Hepatocyte (in vitro differentiated cells): ENCODE measurements at regions not wholly inside any gene's neighbourhood (a gene's known extent, or its start where the extent isn't known, plus 50 kb on each side); places are given as distances from the start of the nearest gene placed in this dataset.

Experiments used
- DNase-seq: peaks from one replicate; pipeline ENCODE4 v3.0.0-alpha.2; 2016; ENCODE audit warnings: low spot score
- H2AFZ ChIP-seq: fragments of 200-600 bp; sonication (generic); 2 replicates; pipeline ENCODE4 v1.6.0; 2016; ENCODE audit warnings: antibody characterized with exemption, mild to moderate bottlenecking
- H3K27ac ChIP-seq: fragments of 200-600 bp; sonication (generic); 2 replicates; pipeline ENCODE4 v1.5.1; 2016; ENCODE audit warnings: mild to moderate bottlenecking
- H3K27me3 ChIP-seq: fragments of 200-600 bp; sonication (generic); 2 replicates; pipeline ENCODE4 v1.6.1; 2016
- H3K36me3 ChIP-seq: fragments of 200-600 bp; sonication (generic); replicated peaks from 2 replicates; pipeline ENCODE4 v1.5.1; 2016; ENCODE audit warnings: low read depth; ENCODE audit not compliant: insufficient read depth
- H3K4me1 ChIP-seq: fragments of 200-600 bp; sonication (generic); 2 replicates; pipeline ENCODE4 v1.5.1; 2016; ENCODE audit warnings: mild to moderate bottlenecking, moderate library complexity; ENCODE audit not compliant: insufficient read depth
- H3K4me2 ChIP-seq: fragments of 200-600 bp; sonication (generic); 2 replicates; pipeline ENCODE4 v1.6.0; 2016
- H3K4me3 ChIP-seq: fragments of 200-600 bp; sonication (generic); 2 replicates; pipeline ENCODE4 v1.5.1; 2016; ENCODE audit warnings: mild to moderate bottlenecking
- H3K79me2 ChIP-seq: fragments of 200-600 bp; sonication (generic); 2 replicates; pipeline ENCODE4 v1.6.0; 2017; ENCODE audit warnings: mild to moderate bottlenecking
- H3K9me2 ChIP-seq: fragments of 200-600 bp; sonication (generic); replicated peaks from 2 replicates; pipeline ENCODE4 v1.6.0; 2017; ENCODE audit warnings: mild to moderate bottlenecking; ENCODE audit not compliant: insufficient read depth
- H3K9me3 ChIP-seq: fragments of 200-600 bp; sonication (generic); 2 replicates; pipeline ENCODE4 v1.5.1; 2016; ENCODE audit warnings: low read depth, mild to moderate bottlenecking
- H4K20me1 ChIP-seq: fragments of 200-600 bp; sonication (generic); 2 replicates; pipeline ENCODE4 v1.6.0; 2016; ENCODE audit warnings: mild to moderate bottlenecking; ENCODE audit not compliant: insufficient read depth, poor library complexity, severe bottlenecking
- EZH2 ChIP-seq: fragments of 200-600 bp; sonication (generic); IDR thresholded peaks from 2 replicates; pipeline ENCODE4 v1.6.1; 2016; ENCODE audit warnings: antibody characterized with exemption, mild to moderate bottlenecking, borderline replicate concordance
- EZH2phosphoT487 ChIP-seq: fragments of 200-600 bp; sonication (generic); IDR thresholded peaks from one replicate; pipeline ENCODE4 v1.6.1; 2018; ENCODE audit warnings: antibody characterized with exemption, mild to moderate bottlenecking, low read depth, moderate library complexity; ENCODE audit not compliant: unreplicated experiment, severe bottlenecking
- WGBS: methylation state at CpG from one replicate; pipeline ENCODE4 v1.1.6; 2016; ENCODE audit warnings: low lambda C conversion rate; ENCODE audit errors: missing lambda C conversion rate; 5-methylcytosine and 5-hydroxymethylcytosine counted together
- TF ChIP-seq, protein P1 (sequence below): fragments of 200-600 bp; sonication (generic); IDR thresholded peaks from 2 replicates; pipeline ENCODE4 v1.5.1; 2016; ENCODE audit warnings: antibody characterized with exemption, mild to moderate bottlenecking; ENCODE audit not compliant: poor library complexity

GRCh38 chr2:39541011-39541930 is 104.2 kb upstream of the MAP4K3 start:
- TF ChIP-seq EZH2, result no peak
- TF ChIP-seq, protein P1, sequence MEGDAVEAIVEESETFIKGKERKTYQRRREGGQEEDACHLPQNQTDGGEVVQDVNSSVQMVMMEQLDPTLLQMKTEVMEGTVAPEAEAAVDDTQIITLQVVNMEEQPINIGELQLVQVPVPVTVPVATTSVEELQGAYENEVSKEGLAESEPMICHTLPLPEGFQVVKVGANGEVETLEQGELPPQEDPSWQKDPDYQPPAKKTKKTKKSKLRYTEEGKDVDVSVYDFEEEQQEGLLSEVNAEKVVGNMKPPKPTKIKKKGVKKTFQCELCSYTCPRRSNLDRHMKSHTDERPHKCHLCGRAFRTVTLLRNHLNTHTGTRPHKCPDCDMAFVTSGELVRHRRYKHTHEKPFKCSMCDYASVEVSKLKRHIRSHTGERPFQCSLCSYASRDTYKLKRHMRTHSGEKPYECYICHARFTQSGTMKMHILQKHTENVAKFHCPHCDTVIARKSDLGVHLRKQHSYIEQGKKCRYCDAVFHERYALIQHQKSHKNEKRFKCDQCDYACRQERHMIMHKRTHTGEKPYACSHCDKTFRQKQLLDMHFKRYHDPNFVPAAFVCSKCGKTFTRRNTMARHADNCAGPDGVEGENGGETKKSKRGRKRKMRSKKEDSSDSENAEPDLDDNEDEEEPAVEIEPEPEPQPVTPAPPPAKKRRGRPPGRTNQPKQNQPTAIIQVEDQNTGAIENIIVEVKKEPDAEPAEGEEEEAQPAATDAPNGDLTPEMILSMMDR, result no peak
- TF ChIP-seq EZH2phosphoT487, result no peak
- Histone ChIP-seq H3K4me1 (peaks cover 3% of the 10 kb centered on the region), H3K4me3 (no peak overlapping the region), H3K79me2 (no peaks in the 10 kb centered on the region), H3K9me3 (no peaks in the 10 kb centered on the region), H3K4me2 (no peak overlapping the region), H3K36me3 (no peaks in the 10 kb centered on the region), H3K9me2 (no peaks in the 10 kb centered on the region), H2AFZ (no peak overlapping the region), H4K20me1 (no peaks in the 10 kb centered on the region), H3K27me3 (no peaks in the 10 kb centered on the region), H3K27ac (no peak overlapping the region)
- WGBS, result 86% methylated on average over 9 of the region's 9 CpGs
- DNase-seq, result no peak

DNA sequence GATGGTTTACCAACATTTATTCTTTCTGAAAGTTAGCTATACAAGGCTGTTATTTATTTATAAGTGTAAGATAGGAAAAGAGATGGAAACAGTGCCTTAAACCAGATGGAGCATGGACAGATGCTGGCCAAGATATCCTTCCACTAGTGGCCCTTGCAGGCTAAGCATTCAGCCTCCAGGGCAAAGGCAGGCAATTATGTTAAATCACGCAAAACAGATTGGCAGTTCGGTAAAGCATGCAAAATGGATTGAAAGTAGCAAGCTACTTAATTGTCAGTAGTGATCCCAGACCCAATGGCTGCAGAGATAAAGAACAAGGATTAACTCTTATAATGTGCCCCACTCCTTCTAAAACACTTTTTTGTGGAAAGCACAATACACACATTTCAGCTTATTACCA is 105.4 kb upstream of the MAP4K3 start:
- Histone ChIP-seq H4K20me1 (no peaks in the 10 kb centered on the region), H3K4me1 (no peaks in the 10 kb centered on the region), H3K36me3 (no peaks in the 10 kb centered on the region), H3K27ac (no peak overlapping the region), H2AFZ (no peak overlapping the region), H3K9me2 (no peaks in the 10 kb centered on the region), H3K79me2 (no peaks in the 10 kb centered on the region), H3K9me3 (no peaks in the 10 kb centered on the region), H3K4me2 (no peak overlapping the region), H3K4me3 (no peak overlapping the region), H3K27me3 (no peaks in the 10 kb centered on the region)
- no peak for TF ChIP-seq EZH2phosphoT487
- TF ChIP-seq, protein P1, result no peak
- 65% methylated on average over 2 of the region's 2 CpGs for WGBS
- DNase-seq, result no peak

- peaks cover 16% of the 10 kb centered on the region for H3K4me1 ChIP-seq
- DNase-seq, result no peak
- WGBS, result 89% methylated on average over 5 of the region's 5 CpGs
- no peak for TF ChIP-seq EZH2
- TF ChIP-seq EZH2phosphoT487, result no peak
- TF ChIP-seq, protein P1, result no peak
- no peaks in the 10 kb centered on the region for H3K27me3 ChIP-seq
- H3K4me2 ChIP-seq, result no peak overlapping the region
- H3K79me2 ChIP-seq, result no peaks in the 10 kb centered on the region
- H3K36me3 ChIP-seq, result no peaks in the 10 kb centered on the region
- H3K4me3 ChIP-seq, result no peak overlapping the region
- no peak overlapping the region for H2AFZ ChIP-seq
- H3K27ac ChIP-seq, result no peak overlapping the region
- no peaks in the 10 kb centered on the region for H4K20me1 ChIP-seq
- no peaks in the 10 kb centered on the region for H3K9me2 ChIP-seq
- H3K9me3 ChIP-seq, result no peaks in the 10 kb centered on the region
Measured at GRCh38 chr2:39545957-39546356, 108.9 kb upstream of the MAP4K3 start.
